Nephron (organoid): ENCODE measurements at regions not wholly inside any gene's neighbourhood (a gene's known extent, or its start where the extent isn't known, plus 50 kb on each side); places are given as distances from the start of the nearest gene placed in this dataset.
"Not testable (repeated sequence)": the region's sequence is repeated elsewhere in the genome, so short reads cannot be mapped to it uniquely, and the experiment has no call there.

Experiments used
- H3K27ac Mint-ChIP-seq, 3 experiments: 2 replicates each; pipeline ENCODE4 v1.8.0; 2020; ENCODE audit warnings: mixed read lengths in 3 of 3, mild to moderate bottlenecking in 2 of 3, moderate library complexity in 1 of 3
- H3K27me3 Mint-ChIP-seq: 2 replicates; pipeline ENCODE4 v1.8.0; 2021; ENCODE audit warnings: low read depth, mild to moderate bottlenecking, moderate library complexity, mixed read lengths
- H3K36me3 Mint-ChIP-seq: 2 replicates; pipeline ENCODE4 v1.8.0; 2020; ENCODE audit warnings: low read depth, mixed read lengths
- H3K4me1 Mint-ChIP-seq: 2 replicates; pipeline ENCODE4 v1.8.0; 2020; ENCODE audit warnings: mixed read lengths
- H3K4me3 Mint-ChIP-seq, 3 experiments: 2 replicates each; pipeline ENCODE4 v1.8.0; 2020; ENCODE audit warnings: mild to moderate bottlenecking in 3 of 3, mixed read lengths in 3 of 3, moderate library complexity in 2 of 3
- H3K9me3 Mint-ChIP-seq: 2 replicates; pipeline ENCODE4 v1.8.0; 2020; ENCODE audit warnings: mixed read lengths
- CTCF ChIP-seq, 3 experiments: fragments of 200-600 bp; sonication (generic); IDR thresholded peaks; one replicate each; pipeline ENCODE4 v1.5.0; 2021; ENCODE audit warnings: antibody characterized with exemption in 3 of 3; ENCODE audit not compliant: unreplicated experiment in 3 of 3

GRCh38 chr1:74857676-74858075 lies 124.7 kb downstream of the TYW3 start:
- Mint-ChIP-seq H3K4me3 (no peak overlapping the region), H3K36me3 (no peaks in the 10 kb centered on the region), H3K4me1 (no peaks in the 10 kb centered on the region), H3K27me3 (no peaks in the 10 kb centered on the region), H3K9me3 (no peaks in the 10 kb centered on the region), H3K27ac (no peak overlapping the region)
- TF ChIP-seq CTCF (IDR thresholded peaks at IDR 0.05; ENCODE audit: unreplicated experiment in 3 of 3): no peak

GRCh38 chr1:74858136-74858535 lies 125.2 kb downstream of the TYW3 start:
- Mint-ChIP-seq H3K4me1 (no peaks in the 10 kb centered on the region), H3K4me3 (no peak overlapping the region), H3K36me3 (no peaks in the 10 kb centered on the region), H3K27ac (no peak overlapping the region), H3K9me3 (peaks cover 2% of the 10 kb centered on the region), H3K27me3 (no peaks in the 10 kb centered on the region)
- TF ChIP-seq CTCF (IDR thresholded peaks at IDR 0.05; ENCODE audit: unreplicated experiment in 3 of 3): no peak

GRCh38 chr1:74861867-74862266 lies 128.9 kb downstream of the TYW3 start:
- Mint-ChIP-seq H3K27me3 (no peaks in the 10 kb centered on the region), H3K36me3 (no peaks in the 10 kb centered on the region), H3K27ac (no peak overlapping the region), H3K4me3 (no peak overlapping the region), H3K4me1 (no peaks in the 10 kb centered on the region), H3K9me3 (peaks cover 12% of the 10 kb centered on the region)
- no peak for TF ChIP-seq CTCF (IDR thresholded peaks at IDR 0.05; ENCODE audit: unreplicated experiment in 3 of 3)

- Mint-ChIP-seq H3K9me3 (peaks cover 24% of the 10 kb centered on the region), H3K36me3 (no peaks in the 10 kb centered on the region), H3K27ac (no peak overlapping the region), H3K4me1 (no peaks in the 10 kb centered on the region), H3K27me3 (no peaks in the 10 kb centered on the region), H3K4me3 (no peak overlapping the region)
- TF ChIP-seq CTCF (IDR thresholded peaks at IDR 0.05; ENCODE audit: unreplicated experiment in 3 of 3): no peak
Measured at GRCh38 chr1:74869702-74870101, 136.8 kb downstream of the TYW3 start.

GRCh38 chr1:74877366-74877765 lies 144.4 kb downstream of the TYW3 start:
- H3K27me3 Mint-ChIP-seq, H3K36me3 Mint-ChIP-seq, H3K4me3 Mint-ChIP-seq, H3K27ac Mint-ChIP-seq, H3K9me3 Mint-ChIP-seq, H3K4me1 Mint-ChIP-seq: not testable (repeated sequence)

GRCh38 chr1:74895411-74895810 lies 162.5 kb downstream of the TYW3 start:
- no peaks in the 10 kb centered on the region for H3K27me3 Mint-ChIP-seq
- H3K4me3 Mint-ChIP-seq: no peak overlapping the region
- H3K9me3 Mint-ChIP-seq: no peaks in the 10 kb centered on the region
- TF ChIP-seq CTCF (IDR thresholded peaks at IDR 0.05; ENCODE audit: unreplicated experiment in 3 of 3): no peak
- no peaks in the 10 kb centered on the region for H3K4me1 Mint-ChIP-seq
- H3K27ac Mint-ChIP-seq: no peak overlapping the region
- H3K36me3 Mint-ChIP-seq: no peaks in the 10 kb centered on the region

- Mint-ChIP-seq H3K36me3 (no peaks in the 10 kb centered on the region), H3K27me3 (no peaks in the 10 kb centered on the region), H3K4me1 (no peaks in the 10 kb centered on the region), H3K4me3 (no peak overlapping the region), H3K9me3 (peaks cover 3% of the 10 kb centered on the region), H3K27ac (no peak overlapping the region)
- no peak for TF ChIP-seq CTCF (IDR thresholded peaks at IDR 0.05; ENCODE audit: unreplicated experiment in 3 of 3)
Measured at GRCh38 chr1:74908131-74908530, 175.2 kb downstream of the TYW3 start.
